Activated CD8-positive, alpha-beta memory T cell treated with anti-CD3 and anti-CD28 coated beads for 4 hours (primary cell): ENCODE measurements at regions not wholly inside any gene's neighbourhood (a gene's known extent, or its start where the extent isn't known, plus 50 kb on each side); places are given as distances from the start of the nearest gene placed in this dataset.
"Not testable (repeated sequence)": the region's sequence is repeated elsewhere in the genome, so short reads cannot be mapped to it uniquely, and the experiment has no call there.

Experiments
- DNase-seq, 2 donors: peaks; one replicate each; pipeline ENCODE4 v3.0.0-alpha.2; 2020; ENCODE audit warnings: low read depth in 2 of 2

GRCh38 chr1:25171013-25171412 is 61.3 kb downstream of the SYF2 start:
- DNase-seq = not testable (repeated sequence)

GRCh38 chr1:25170439-25170838 is 61.9 kb downstream of the SYF2 start:
- DNase-seq = no peak

- DNase-seq = no peak
Measured at GRCh38 chr1:25169610-25170009, 62.7 kb downstream of the SYF2 start.

GRCh38 chr1:25169168-25169567 is 63.1 kb downstream of the SYF2 start:
- no peak for DNase-seq

- DNase-seq = no peak
Measured at GRCh38 chr1:25168193-25169071, 63.9 kb downstream of the SYF2 start.

GRCh38 chr1:25167269-25168192 is 64.8 kb downstream of the SYF2 start:
- DNase-seq = no peak

- no peak for DNase-seq
Measured at GRCh38 chr1:25166847-25167246, 65.5 kb downstream of the SYF2 start.

- DNase-seq = no peak
Measured at GRCh38 chr1:25163986-25164385, 68.3 kb downstream of the SYF2 start.

- no peak for DNase-seq
Measured at GRCh38 chr1:25161981-25162380, 70.3 kb downstream of the SYF2 start.

GRCh38 chr1:25157846-25158245 is 74.5 kb downstream of the SYF2 start:
- no peak for DNase-seq

- DNase-seq = no peak
Measured at GRCh38 chr1:25150985-25151495, 81.3 kb downstream of the SYF2 start.

GRCh38 chr1:25148673-25149300 is 83.5 kb downstream of the SYF2 start:
- DNase-seq = peak in 1 of 2 donors; percentile 14

- no peak for DNase-seq
Measured at GRCh38 chr1:25146451-25146855, 85.8 kb downstream of the SYF2 start.

- DNase-seq = no peak
Measured at GRCh38 chr1:25145775-25146393, 86.4 kb downstream of the SYF2 start.

- DNase-seq = no peak
Measured at GRCh38 chr1:25140073-25140797, 92.1 kb downstream of the SYF2 start.

- no peak for DNase-seq
Measured at GRCh38 chr1:25137521-25138395, 94.5 kb downstream of the SYF2 start.

GRCh38 chr1:25137106-25137505 is 95.2 kb downstream of the SYF2 start:
- no peak for DNase-seq

GRCh38 chr1:25135909-25136308 is 96.4 kb downstream of the SYF2 start:
- DNase-seq = no peak

- no peak for DNase-seq
Measured at GRCh38 chr1:25134801-25135461, 97.4 kb downstream of the SYF2 start.
